ENCODE measurements at regions not wholly inside any gene's neighbourhood (a gene's known extent, or its start where the extent isn't known, plus 50 kb on each side); places are given as distances from the start of the nearest gene placed in this dataset.
"Not testable (repeated sequence)": the region's sequence is repeated elsewhere in the genome, so short reads cannot be mapped to it uniquely, and the experiment has no call there.

DNA sequence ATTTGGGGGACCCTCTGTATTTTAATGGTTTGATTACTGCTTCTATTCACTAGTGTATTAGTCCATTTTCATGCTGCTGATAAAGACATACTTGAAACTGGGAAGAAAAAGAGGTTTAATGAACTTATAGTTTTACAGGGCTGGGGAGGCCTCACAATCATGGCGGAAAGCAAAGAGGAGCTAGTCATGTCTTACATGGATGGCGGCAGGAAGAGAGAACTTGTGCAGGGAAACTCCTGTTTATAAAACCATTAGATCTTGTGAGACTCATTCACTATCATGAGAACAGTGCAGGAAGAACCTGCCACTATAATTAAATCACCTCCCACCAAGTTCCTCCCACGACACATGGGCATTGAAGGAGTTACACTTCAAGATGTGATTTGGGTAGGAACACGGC, 464.5 kb upstream of the RGS18 start:
- no peak for DNase-seq

DNA sequence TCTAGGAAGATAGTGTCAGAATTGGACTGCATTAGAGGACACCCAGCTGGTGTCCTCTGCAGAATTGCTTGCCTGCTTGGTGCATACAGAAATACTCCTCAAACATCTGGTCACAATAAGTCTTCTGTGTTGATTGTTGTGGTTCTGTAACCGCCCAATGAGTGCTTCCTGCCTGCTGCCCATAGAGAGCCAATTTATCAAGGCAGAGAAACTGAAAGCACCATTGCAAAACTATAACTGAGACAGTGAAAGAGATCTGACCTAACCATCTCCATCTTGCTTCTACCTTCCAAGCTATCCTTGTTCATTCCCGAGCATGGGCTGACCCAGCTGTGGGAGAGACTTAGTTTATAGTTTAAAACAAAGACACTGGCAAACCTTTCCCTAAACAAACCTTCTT, 462.4 kb upstream of the RGS18 start:
- no peak for DNase-seq

DNA sequence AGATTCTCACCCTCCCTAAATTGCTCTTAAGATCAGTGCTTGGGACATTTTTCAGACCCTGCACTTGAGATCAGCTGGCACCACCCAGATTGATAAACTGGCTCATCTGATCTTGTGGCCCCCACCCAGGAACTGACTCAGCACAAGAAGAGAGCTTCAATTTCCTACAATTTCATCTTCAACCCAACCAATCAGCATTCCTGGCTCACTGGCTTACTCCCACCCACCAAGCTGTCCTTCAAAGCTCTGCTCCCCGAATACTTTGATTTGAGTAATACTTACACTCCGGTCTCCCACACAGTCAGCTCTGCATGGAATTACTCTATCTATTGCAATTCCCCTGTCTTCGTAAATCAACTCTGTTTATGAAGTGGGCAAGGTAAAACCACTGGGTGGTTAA, 461.9 kb upstream of the RGS18 start:
- no peak for DNase-seq

DNA sequence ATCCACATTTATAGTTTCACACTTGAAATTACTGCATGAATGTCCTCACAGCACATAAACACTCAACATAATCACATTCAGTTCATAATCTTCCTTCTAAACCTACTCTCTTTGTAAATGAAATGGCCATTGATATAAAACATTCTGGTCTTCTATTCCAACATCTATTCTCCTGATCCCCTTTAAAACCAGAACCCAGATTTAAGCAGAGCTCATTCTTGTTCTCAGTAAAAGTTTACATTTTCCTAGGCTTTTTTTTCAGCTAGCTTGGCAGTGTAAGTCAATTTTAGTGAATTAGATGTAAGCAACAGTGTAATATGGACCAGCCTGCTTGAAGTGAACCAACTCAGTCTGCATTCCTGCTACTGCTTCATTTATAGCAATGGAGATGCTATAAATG, 460.7 kb upstream of the RGS18 start:
- no peak for DNase-seq

DNA sequence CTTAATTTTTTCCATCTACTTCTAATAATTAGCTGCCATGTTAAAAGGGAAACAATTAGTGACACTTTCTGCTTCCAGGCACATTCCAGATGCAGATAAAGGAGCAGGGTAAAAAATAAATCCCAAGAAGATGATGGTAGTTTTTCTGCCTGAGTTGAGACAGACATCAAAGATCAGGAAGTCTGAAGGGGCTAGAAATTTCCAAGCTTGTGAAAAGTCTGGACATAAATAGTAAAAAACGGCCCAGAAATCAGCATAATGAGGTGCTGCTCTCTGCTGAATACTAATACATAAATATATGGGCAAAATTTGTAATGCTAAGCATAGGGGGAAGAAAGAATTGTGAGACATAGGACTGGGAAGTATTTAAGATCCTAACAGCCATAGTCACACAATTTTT, 460.0 kb upstream of the RGS18 start:
- DNase-seq, result no peak

DNA sequence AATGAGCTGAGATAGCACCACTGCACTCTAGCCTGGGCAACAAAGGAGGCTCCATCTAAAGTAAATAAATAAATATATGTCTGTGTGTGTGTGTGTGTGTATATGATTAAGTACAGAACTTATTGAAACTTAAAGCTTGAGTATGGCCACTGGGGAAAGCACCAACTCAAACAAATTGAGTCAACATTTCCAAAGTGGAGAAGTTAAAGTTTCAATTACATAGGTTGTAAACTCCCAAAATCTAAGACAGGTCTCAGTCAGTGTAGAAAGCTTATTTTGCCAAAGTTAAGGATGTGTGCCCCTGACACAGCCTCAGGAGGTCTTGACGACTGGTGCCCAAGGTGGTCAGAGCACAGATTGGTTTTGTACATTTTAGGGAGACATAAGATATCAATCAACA, 458.9 kb upstream of the RGS18 start:
- no peak for DNase-seq

DNA sequence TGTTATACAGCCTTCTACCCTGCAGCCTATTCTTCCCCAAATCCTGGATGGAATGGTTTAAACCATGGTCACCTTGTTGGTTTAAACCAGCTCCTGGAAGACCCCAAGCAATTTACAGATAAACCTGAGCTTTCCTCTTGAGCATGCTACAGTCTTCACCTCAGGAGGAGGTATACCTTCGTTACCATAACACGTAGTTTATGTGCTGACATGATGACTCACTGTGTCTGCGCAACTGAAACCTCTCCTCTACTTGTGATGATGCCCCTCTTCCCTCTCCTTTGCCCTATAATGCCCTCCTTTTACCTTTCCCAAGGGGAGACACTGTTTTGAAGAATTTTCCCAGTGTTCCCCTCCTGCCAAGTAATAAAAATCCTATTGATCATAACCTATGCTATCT, 457.3 kb upstream of the RGS18 start:
- no peak for DNase-seq

DNA sequence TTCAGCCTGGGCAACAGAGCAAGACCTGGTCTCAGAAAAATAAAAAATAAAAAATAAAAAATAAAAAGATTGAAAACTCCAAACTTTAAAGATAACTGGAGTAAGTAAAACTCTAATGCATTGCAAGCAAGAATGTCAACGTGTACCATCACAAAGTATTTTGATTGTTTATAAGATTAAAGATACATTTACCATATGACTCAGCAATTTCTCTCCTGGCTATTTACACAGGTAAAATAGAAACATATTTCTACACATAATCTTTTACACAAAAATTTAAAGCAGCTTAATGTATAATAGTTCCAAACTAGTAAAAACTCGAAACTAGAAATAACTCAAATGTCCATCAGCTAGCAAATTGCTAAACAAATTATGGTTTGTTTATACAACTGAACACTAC, 456.1 kb upstream of the RGS18 start:
- no peak for DNase-seq

DNA sequence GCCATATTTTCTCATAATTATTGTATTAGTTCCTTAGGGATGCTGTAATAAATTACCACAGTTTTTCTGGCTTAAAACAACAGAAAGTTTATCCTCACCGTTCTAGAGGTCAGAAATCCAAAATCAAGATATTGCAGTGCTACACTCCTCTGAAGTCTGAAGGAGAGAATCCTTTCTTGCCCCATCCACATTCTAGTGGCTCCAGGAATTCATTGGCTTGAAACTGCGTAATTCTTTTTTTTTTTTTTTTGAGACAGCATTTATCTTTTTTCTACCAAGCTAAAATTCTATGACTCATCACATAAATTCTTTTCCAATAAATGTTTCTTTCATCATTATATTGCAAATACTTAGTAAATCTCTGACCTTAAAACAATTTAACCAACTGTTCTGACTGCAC, 451.0 kb upstream of the RGS18 start:
- no peak for DNase-seq

DNA sequence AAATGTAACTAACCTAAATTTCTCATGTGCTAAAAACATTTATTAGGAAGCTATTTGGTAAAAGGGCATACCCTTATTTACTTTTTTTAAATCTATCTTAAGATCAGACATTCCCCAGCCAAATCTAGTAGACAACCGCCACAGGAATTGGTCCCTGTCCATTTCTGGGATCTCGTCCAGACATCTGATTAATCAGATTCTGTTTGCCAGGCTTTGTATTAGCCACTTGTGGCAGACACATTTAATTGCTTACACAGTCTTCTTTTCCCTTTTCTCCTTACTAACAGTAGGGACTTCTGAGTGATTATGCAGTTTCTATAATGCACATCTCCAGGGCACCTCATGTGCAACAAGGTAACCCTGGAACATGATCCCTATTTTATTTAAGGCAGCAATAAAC, 449.0 kb upstream of the RGS18 start:
- no peak for DNase-seq

DNA sequence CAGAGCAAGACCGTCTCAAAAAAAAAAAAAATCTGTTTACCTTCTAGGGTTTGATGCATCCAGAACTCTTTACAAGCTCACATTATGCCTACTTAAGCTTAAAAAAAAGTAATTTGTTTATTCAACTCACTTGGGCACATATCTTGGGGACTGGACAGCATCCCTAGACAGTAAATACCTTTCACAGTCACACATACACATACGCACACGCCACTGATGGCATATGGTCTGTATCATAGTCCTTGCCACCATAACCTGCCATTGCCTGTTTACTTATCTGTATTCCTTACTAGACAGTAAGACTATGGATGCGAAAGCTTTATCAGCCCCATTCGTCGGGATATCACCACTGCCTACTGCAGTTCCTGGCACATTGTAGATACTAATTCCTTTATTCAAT, 446.3 kb upstream of the RGS18 start:
- DNase-seq, result no peak

DNA sequence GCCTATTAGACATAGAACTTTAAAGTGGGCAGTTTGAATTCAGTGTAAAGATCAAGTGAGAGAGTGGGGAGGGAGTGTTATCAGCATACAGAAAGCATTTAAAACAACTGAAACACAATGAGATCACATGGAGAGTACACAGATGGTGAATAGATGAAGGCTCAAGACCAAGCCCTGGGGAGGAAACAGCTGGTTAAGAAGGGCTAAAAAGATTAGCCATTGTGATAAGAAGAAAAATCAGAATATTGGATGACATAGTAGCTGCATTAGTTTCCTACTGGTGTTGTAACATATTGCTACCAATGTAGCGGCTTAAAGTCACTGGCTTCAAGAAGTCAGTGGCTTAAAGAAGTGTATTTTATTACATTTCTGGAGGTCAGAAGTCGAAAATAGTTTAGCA, 443.4 kb upstream of the RGS18 start:
- DNase-seq, result no peak

DNA sequence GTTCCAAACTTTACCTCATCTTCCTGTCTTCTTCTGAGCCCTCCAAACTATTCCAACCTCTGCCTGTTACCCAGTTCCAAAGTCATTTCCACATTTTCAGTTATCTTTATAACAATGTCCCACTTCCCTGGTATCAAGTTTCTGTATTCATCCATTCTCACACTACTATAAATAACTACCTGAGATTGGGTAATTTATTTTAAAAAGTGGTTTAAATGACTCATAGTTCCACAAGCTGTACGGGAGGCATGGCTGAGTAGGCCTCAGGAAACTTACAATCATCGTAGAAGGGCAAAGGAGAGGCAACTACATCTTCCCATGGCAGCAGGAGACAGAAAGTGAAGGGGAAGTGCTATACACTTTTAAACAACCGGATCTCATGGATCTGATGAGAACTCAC, 428.5 kb upstream of the RGS18 start:
- no peak for DNase-seq

DNA sequence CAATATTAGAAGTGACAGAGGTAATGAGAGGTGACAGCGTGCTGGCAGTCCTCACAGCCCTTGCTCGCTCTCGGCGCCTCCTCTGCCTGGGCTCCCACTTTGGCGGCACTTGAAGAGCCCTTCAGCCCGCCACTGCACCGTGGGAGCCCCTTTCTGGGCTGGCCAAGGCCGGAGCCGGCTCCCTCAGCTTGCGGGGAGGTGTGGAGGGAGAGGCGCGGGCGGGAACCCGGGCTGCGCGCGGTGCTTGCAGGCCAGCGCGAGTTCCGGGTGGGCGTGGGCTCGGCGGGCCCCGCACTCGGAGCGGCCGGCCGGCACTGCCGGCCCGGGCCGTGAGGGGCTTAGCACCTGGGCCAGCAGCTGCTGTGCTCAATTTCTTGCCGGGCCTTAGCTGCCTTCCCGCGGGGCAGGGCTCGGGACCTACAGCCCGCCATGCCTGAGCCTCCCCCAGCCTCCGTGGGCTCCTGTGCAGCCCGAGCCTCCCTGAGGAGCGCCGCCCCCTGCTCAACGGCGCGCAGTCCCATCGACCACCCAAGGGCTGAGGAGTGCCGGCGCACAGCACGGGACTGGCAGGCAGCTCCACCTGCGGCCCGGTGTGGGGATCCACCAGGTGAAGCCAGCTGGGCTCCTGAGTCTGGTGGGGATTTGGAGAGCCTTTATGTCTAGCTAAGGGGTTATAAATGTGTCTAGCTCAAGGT, 426.5 kb upstream of the RGS18 start:
- DNase-seq, result not testable (repeated sequence)

DNA sequence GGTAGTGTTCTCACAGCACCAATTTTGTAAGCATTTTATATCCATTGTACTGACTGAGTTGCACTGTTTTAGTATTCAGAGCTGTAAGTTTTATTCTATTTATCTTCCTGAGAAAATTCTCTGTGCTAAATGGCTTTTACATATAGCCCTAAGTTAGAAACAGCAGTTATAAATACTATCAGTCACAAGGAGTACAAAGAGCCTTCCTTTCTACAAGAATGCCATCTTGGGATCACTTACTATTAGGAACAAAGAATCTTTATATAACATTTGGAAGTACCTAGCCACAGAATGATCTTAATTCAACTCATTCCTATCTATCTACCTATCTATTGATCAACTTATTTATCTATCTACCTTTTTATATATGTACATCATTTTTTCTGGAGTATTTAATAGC, 423.9 kb upstream of the RGS18 start:
- DNase-seq, result no peak

DNA sequence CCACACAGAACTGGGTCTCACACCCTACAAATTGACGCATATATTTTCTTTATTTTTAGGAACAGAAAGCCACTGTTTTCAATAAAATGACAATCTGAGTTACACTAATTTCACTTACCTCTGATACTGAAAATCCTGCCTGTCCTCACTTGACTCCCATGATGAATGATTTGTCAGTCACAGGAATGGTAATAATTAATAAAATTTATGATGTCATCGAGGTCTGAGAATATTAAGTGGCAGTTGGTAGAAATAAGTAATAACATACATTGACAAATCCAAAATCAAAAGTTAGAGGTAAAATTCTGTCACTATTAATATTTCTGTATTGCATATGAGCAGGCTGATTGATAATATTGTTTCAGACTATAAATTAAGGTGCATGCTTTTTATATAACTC, 418.7 kb upstream of the RGS18 start:
- no peak for DNase-seq

DNA sequence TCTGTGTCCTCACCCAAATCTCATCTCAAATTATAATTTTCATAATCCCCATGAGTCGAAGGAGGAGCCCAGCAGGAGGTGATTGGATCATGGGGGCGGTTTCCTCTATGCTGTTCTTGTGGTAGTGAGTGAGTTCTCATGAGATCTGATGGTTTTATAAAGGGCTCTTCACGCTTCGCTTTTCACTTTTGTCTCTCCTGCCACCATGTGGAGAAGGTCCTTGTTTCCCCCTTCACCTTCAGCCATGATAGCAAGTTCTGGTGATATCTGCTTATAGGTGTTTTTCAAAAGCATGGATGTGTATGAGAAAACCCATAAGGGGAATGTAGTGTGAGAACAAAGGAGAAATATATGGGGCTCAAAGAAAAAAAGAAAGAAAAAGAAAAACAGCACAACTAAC, 405.9 kb upstream of the RGS18 start:
- no peak for DNase-seq

DNA sequence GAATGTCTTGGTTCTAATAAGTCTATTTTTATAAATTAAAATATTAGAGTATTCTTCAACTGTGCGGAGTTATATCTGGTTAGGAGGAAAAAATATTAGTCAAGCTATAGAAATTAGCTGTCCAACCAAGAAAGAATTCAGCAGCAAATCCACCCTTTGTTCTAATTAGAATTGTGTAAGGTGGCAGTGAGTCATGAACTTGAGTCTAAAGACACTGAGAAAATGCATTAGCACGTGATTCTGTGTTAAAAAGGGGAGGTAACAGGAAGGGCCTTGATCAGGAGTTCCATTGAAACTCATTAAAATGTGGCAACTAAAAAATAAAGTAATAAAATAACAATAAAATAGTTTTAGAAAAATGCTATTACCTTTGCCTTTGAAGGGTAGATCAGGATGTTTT, 398.2 kb upstream of the RGS18 start:
- no peak for DNase-seq

DNA sequence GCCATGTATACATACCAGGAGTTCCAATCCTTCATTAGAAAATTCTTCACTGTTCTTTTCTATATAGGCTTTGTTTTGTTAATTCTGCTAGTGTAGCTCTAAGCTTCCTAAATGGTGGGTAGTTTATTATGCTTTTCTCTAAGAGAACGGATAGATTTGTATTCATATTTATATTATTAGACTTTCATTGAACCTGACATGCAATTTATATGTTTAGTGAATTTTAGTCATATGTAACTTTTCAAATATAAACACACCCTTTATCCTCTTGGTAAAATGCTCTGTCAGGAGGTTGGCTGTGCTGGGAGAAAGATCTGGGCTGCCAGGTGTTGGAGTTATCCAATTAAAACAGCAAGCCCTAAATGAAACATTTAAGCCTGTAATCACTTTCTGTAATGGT, 369.7 kb upstream of the RGS18 start:
- DNase-seq, result no peak

DNA sequence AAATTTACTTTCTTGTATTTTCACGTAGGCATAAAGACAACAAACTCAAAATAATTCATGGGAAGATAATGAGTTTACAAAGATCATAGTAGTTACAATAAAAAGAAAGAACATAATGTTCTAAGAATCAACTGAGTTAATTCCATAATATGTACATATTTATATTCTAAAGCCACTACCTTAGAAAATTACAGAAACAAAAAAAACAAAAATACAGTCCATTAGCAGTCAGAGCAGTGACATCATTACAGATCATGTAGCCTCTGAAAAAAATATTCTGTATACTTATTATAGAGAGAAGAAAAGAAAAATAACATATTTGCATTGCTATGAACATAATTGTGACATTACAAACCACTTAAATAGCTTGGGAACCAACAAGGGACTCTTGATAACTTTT, 360.1 kb upstream of the RGS18 start:
- DNase-seq, result no peak

DNA sequence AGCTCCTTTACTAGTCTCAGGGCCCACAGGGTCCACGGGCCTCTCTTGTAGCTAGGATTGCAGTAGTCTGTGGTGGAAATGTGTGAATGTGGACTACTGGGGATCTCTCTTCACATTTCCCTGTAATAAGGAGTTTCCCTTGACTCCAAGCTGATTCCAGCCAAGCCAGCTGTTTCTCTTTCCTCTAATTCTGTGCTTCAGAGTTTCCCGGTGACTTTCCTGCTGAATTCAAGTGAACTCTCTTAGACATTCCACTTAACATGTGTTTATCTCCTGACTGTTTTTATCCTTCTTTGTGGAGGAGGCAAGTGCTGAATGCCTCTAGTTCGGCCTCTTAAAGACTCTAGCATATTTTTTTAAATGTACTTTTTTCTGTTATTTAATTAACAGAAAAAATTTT, 354.0 kb upstream of the RGS18 start:
- no peak for DNase-seq

DNA sequence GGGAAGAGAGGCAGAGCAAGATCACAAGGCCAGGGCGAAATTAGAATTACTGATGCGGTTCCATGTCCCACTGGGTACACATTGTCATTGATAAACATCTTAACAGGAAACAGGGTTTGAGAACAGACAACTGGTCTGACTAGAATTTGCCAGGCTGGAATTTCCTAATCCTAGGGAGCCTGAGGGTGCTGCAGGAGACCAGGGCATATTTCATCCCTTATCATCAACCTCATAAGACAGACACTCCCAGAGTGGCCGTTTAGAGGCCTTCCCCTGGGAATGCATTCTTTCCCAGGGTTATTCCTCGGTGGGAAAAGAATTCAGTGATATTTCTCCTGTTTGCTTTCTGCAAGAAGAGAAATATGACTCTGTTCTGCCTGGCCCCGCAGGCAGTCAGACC, 344.7 kb upstream of the RGS18 start:
- DNase-seq, result not testable (repeated sequence)

DNA sequence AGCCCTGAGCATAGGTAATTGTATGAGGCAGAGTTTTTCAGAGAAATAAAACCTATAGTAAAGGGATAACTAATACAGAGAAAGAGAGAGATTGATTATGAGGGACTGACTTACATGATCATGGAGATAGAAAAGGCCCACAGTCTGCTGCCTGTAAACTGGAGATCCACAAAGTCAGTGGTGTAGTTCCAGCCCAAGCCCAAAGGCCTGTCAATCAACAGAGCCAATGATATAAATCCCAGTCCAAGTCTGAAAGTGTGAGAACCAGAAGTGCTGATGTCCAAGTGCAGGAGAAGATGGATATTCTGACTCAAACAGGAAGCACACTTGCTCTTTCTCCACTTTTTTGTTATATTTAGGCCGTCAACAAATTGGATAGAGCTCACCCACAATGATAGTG, 340.1 kb upstream of the RGS18 start:
- DNase-seq, result no peak

DNA sequence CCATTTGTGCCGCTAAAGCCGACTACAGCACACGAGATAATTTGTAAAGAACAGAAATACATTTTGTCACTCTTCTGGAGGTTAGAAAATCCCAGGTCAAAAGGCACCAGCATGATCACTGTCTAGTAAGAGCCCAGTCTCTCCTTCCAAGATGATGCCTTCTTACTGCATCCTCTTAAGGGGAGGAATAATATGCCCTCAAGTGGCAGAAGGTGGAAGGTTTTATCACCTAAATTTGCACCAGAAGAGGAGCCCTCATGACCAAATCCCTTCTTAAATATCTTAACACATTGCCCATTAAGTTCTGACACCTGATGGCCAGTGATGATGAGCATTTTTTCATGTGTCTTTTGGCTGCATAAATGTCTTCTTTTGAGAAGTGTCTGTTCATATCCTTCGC, 326.7 kb upstream of the RGS18 start:
- no peak for DNase-seq

DNA sequence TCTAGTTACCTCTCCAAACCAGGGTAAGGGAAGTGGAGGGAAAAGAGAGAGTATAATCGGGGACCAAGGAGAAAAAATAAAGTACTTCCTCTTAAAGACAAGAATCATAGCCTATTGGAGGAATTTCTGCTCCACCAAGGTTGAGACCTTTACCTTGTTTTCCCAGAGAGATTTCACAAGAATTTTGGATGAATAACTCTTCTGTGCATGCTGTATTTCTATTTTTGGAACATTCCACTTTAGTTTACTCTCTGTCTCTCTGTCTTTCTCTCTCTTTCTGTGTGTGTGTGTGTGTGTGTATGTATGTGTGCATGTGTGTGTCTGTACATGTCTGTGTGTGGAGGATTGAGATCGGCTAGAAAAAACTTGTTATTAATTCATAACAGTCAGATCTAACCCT, 318.4 kb upstream of the RGS18 start:
- DNase-seq, result no peak

Data from NCI-H2081 treated with DMSO at 0.1 percent for 48 hours (cell line).